Suprapubic skin (tissue), 4 donors: ENCODE measurements at regions not wholly inside any gene's neighbourhood (a gene's known extent, or its start where the extent isn't known, plus 50 kb on each side); places are given as distances from the start of the nearest gene placed in this dataset.

Experiments used
- EP300 ChIP-seq: sonication (generic); formaldehyde crosslinking; IDR thresholded peaks from one replicate; pipeline ENCODE4 v1.6.1; 2017; ENCODE audit warnings: antibody characterized with exemption
- POLR2A ChIP-seq, 2 donors: fragments of 450-650 bp; IDR thresholded peaks; one replicate each; pipeline ENCODE4 v1.6.1; 2017; ENCODE audit warnings: antibody characterized with exemption in 2 of 2, mild to moderate bottlenecking in 2 of 2, moderate library complexity in 2 of 2
- POLR2AphosphoS5 ChIP-seq, 3 donors: sonication (generic); formaldehyde crosslinking; IDR thresholded peaks; one replicate each; pipeline ENCODE4 v1.6.1; 2017; ENCODE audit warnings: antibody characterized with exemption in 3 of 3
- TF ChIP-seq, protein P1 (sequence below), 2 donors: fragments of 200-600 bp in 1 of 2; fragments of 450-650 bp in 1 of 2; sonication (generic) in 1 of 2; IDR thresholded peaks; one replicate each; pipeline ENCODE4 v1.5.1; 2016 to 2019; ENCODE audit warnings: antibody characterized with exemption in 2 of 2, mild to moderate bottlenecking in 1 of 2, moderate library complexity in 1 of 2

DNA sequence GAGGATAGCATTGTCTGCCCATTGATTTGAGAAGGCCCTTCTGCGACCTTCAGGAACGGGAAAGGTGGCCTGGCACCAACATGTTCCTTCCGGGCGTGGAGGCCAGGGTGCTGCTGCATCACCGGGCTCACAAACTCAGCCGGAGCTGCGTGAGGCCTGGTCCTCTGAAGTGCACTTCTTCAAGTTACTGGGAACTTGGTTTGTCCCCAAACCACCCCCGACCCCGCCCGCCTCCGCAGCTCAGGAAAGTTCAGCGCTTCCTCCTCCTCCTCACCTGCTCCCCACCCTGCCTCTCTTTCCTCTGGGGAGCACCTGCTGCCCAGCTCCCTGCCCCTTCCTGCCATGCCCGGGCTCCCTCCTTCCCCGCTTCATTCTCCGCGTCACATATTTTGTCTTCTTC is 116.0 kb upstream of the LRPAP1 start:
- TF ChIP-seq POLR2A (IDR thresholded peaks at IDR 0.05) = no peak
- TF ChIP-seq, protein P1, sequence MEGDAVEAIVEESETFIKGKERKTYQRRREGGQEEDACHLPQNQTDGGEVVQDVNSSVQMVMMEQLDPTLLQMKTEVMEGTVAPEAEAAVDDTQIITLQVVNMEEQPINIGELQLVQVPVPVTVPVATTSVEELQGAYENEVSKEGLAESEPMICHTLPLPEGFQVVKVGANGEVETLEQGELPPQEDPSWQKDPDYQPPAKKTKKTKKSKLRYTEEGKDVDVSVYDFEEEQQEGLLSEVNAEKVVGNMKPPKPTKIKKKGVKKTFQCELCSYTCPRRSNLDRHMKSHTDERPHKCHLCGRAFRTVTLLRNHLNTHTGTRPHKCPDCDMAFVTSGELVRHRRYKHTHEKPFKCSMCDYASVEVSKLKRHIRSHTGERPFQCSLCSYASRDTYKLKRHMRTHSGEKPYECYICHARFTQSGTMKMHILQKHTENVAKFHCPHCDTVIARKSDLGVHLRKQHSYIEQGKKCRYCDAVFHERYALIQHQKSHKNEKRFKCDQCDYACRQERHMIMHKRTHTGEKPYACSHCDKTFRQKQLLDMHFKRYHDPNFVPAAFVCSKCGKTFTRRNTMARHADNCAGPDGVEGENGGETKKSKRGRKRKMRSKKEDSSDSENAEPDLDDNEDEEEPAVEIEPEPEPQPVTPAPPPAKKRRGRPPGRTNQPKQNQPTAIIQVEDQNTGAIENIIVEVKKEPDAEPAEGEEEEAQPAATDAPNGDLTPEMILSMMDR (IDR thresholded peaks at IDR 0.05) = no peak
- TF ChIP-seq POLR2AphosphoS5 (IDR thresholded peaks at IDR 0.05) = no peak
- TF ChIP-seq EP300 = no peak
